ENCODE measurements at regions not wholly inside any gene's neighbourhood (a gene's known extent, or its start where the extent isn't known, plus 50 kb on each side); places are given as distances from the start of the nearest gene placed in this dataset.
"Not testable (repeated sequence)": the region's sequence is repeated elsewhere in the genome, so short reads cannot be mapped to it uniquely, and the experiment has no call there.

DNA sequence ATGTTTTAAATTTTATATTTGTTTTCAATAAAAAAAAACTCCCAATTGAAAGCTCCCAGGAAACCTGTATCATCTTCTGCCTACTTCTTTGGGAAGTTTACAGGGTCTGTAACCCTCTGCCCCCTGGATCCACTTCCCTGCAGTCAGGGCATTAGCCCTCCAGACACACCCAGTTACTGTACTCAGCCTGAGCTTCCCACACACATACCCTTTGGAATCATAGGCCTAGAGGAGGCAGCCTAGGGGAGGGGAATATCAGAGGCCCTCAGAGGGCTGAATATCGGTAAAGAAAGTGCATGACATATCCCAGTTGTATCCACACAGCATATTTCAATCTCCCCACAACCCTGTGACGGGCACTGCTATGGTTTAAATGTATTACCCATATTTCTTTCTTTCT lies 56.2 kb upstream of the TFPI start:
- not testable (repeated sequence) for DNase-seq

GRCh38 chr2:187612857-187613256 lies 58.6 kb upstream of the TFPI start:
- no peak for DNase-seq

DNA sequence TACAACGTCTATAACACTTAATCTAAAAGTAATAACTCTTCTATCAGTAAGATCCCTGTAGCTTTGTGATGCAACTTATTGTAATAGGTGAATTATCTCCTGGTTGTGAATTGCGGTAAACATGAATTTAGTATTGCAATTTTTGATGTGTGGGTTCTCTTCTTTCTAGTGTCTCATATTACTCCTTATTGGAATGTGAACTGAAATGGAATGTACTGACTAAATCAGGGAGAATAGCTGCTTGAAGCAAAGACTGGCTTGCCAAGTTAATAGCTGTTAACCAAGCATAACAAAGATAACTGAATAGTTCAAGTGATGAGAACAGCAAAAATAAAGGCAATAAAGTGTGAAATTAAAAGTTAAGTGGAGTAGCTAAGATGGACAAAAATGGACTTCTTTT lies 60.5 kb upstream of the TFPI start:
- DNase-seq: no peak

GRCh38 chr2:187615364-187615763 lies 61.1 kb upstream of the TFPI start:
- no peak for DNase-seq

GRCh38 chr2:187615902-187616301 lies 61.7 kb upstream of the TFPI start:
- DNase-seq: no peak

GRCh38 chr2:187617120-187617519 lies 62.9 kb upstream of the TFPI start:
- DNase-seq: no peak

DNA sequence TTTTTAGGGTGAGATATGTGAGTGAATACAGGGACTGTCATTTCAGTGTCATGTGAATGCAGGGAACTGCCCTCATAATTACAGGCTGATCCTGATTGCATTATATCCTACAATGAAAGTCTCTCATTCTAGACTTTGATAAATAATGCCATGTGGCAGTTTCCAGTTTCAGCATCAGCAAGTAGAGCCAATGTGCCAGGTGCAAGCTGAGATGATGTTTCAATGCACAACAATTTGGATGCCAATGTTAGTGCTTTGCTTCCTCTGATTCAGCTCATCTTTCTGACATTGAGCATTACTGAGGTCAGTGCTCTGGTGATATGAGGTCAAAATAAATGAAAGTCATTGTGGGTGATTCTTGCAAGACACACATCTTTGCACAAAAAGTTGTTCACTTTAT lies 63.7 kb upstream of the TFPI start:
- DNase-seq: no peak

GRCh38 chr2:187618813-187619212 lies 64.6 kb upstream of the TFPI start:
- no peak for DNase-seq

DNA sequence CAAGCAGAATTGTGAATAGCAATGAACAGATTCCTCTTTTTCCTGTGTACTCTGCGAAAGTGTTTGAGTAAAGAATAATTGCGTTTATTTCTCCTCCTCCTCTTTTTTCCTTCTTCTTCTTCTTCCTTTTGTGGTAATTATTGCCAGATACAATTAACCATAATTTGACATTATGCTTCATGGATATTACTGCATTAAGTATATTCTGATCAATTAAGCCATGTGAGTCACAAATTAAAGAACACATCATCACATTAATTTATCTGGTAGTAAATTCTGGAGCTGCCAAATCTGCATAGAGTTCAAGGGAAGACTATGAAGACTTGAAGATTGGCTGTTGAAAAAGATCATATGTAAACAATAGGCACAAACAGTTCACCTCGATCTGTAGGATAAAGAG lies 72.9 kb upstream of the TFPI start:
- DNase-seq: no peak

GRCh38 chr2:187636731-187637391 lies 82.6 kb upstream of the TFPI start:
- not testable (repeated sequence) for DNase-seq

DNA sequence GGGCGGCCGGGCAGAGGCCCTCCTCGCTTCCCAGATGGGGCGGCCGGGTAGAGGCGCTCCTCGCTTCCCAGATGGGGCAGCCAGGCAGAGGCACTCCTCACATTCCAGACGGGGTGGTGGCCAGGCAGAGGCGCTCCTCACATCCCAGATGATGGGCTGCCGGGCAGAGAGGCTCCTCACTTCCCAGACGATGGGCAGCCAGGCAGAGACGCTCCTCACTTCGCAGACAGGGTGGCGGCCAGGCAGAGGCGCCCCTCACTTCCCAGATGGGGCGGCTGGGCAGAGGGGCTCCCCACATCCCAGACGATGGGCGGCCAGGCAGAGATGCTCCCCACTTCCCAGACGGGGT lies 83.1 kb upstream of the TFPI start:
- DNase-seq: not testable (repeated sequence)

DNA sequence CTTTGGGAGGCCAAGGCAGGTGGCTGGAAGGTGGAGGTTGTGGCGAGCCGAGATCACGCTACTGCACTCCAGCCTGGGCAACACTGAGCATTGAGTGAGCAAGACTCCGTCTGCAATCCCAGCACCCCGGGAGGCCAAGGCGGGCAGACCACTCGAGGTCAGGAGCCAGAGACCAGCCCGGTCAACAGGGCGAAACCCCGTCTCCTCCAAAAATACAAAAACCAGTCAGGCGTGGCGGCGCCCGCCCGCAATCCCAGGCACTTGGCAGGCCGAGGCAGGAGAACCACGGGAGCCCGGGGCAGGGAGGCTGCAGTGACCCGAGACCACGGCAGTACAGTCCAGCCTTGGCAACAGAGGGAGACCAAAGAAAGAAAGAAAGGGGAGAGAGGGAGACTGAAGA lies 83.5 kb upstream of the TFPI start:
- DNase-seq: not testable (repeated sequence)

DNA sequence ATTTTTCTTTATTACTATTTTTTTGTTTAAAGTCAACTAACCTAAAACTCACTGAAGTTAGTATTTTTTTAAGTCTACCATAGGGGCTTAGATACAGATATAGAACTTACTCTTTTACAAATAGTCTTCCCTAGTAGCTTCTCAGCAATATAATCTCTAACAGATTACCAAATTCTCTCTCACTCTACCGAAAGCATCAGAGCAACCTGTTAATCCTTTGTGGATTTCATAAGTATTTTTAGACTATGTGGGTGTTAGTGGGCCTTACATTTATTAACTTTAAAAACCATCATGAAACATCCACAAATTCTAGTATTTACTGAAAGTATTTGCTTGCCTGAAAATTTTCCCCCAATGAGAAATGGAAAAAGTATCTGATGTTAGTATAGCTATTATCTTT lies 84.6 kb upstream of the TFPI start:
- DNase-seq: no peak

DNA sequence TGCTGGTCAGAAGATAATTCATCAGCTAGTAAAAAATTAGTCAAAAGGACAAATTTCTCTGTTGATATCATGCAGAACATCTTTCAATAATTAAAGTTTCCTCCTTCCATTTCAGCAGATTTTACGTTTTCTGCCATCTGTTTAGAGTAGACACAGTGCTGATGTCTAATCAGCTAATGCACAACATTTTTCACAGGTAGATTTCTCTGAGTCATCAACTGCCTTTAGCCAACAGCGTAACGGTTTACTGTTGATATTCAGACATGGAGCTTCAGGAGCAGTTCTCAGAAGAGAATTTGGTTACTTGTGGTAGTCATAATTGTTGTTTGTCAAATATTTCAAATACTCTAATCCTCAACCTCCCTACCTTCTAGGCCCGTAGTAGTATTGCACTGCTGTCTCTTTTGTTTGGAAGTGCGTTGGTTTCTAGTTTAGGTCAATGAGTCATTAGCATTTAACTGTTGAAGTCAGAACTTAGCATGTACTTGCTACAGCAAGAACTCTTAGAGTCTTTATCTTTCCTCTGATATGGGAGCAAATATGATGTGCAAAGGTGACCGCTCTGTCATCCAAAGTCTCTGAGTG lies 86.8 kb upstream of the TFPI start:
- DNase-seq: no peak

- no peak for DNase-seq
These were observed 88.3 kb upstream of the TFPI start for GRCh38 chr2:187642498-187642897.

- DNase-seq: no peak
These were observed 90.3 kb upstream of the TFPI start for GRCh38 chr2:187644486-187644885.

DNA sequence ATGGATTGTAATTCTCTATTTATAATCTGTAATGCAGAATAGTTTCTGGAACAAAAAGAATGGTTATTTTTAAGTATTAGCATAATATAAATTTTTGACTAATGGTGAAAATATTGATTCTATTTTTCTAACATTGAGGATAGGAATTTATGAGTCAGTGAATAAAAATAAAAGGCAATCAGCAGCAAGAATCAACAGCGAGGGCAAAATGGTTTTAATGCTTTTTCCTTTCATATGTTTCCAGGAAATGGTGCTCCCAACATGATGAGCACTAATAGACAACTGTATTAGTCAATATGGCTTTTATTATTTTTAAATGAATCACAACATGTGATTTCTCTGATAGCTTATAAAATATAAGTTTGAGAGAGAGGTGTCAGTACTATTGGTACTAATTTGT lies 90.7 kb upstream of the TFPI start:
- DNase-seq: no peak

DNA sequence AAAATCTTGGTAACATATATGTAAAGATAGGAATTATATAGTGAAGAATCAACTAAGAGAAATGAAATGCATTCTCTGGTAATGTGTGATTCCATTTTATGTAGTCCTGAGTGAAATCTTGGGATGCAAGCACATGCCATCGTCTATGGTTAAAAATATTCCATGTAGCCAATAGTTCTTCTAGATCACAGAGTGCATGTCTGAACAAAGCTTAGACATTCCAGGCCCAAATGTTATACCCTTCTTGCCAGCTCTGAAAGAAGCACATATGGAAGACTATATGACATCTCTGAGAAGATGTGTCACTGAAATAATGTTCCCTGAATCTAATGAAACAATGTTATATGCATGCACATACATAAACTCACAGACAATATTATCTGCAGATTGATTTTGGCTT lies 92.3 kb upstream of the TFPI start:
- DNase-seq: no peak

DNA sequence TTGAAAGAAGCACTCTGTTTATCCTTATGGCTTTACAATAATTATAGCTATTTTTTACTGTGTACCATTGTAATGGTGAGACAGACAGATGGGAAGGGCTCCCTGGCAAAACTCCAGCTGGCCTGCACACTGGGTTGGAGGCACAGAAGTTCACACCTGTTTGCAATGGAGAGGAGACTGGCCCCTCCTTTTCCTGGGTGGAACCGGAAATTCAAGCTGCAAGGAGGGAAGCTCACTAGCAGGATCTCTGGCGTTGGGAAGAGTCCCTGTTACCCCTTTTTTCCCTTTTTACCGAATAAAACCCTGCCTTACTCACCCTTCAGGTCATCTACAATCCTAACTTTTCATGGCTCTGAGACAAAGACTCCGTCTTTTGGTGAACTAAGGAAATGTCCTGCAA lies 100.3 kb upstream of the TFPI start:
- DNase-seq: peak; percentile 40

DNA sequence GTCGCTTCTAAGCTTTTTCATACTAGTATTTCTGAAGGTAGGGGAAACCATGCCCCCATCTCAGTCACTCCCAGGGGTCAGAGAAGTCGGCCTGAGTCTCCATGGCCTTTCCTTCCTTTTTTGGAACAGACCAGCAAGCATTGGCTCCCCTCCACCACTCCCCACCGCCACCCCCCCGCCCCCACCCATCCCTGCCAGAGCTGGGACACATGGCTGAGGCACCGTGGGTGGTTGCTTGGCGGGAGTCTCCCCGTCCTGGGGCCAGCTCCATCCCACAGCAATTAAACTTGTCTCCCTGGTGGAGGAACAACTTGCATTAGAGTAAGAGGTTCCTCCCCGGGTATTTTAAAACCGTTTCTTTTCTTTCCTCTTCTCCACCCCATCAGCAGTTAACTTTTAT lies 100.8 kb upstream of the TFPI start:
- DNase-seq: no peak

DNA sequence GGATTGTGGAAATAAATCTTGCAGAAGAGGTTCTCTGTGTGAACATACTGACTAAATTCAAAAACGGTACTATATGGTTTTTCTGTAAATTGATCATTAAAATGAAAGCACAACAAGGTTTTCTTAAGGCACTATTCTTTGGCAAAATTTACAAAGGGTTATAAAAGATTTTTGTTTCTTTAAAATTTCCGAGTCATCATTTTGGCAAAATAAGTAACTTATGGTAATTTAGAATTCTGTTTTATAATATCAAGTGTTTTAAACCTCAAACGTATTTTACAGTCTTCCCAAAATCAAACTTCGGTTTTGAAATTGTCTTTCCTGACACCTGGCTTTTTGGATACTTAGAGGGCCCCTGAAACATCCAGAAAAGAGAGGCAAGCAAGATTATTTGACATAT lies 101.9 kb upstream of the TFPI start:
- no peak for DNase-seq

- no peak for DNase-seq
These were observed 104.8 kb upstream of the TFPI start for GRCh38 chr2:187658952-187659525.

- not testable (repeated sequence) for DNase-seq
These were observed 121.8 kb upstream of the TFPI start for GRCh38 chr2:187676050-187676449.

DNA sequence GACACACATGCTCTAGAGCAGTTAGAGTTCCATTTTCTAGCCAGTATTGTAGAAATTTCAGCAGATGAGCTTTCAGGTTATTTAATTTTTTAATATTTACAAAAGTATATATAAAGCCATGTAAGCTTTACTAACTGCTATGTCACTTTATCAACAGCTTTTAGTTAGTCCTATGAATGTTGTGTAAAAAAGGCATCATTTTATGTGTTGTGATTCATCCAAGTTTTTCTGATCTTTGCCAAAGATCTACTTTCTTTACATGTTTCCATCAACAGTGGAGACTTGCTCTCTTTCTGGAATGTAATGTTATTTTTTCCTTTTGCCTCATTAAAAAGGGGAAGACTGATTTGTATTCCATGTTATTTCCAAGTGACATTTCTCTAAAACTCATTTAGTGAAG lies 125.2 kb upstream of the TFPI start:
- DNase-seq: no peak

DNA sequence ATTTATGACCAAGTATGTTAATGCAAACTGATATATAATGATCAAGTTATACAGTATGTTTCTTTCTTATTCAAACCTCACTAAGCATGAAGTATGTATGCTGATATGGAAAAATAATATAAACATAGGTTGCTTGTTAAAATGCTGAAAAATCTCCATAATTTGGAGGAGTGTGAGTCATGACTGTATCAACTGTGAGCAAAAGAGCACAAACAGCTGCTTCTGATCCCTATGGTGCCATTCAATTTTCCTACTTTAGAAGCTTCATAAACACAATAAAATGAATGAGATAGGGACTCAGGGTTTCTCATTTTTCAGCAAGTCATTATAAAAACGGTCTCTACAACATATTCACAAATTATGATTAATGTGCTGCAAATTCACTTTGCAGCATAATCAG lies 129.9 kb upstream of the TFPI start:
- DNase-seq: no peak

Measured in DMS153 (cell line).